D721Med (cell line): ENCODE measurements at regions not wholly inside any gene's neighbourhood (a gene's known extent, or its start where the extent isn't known, plus 50 kb on each side); places are given as distances from the start of the nearest gene placed in this dataset.
"Not testable (repeated sequence)": the region's sequence is repeated elsewhere in the genome, so short reads cannot be mapped to it uniquely, and the experiment has no call there.

Experiments used
- DNase-seq: peaks from one replicate; pipeline ENCODE4 v3.0.0; 2011; ENCODE audit warnings: low spot score; ENCODE audit not compliant: insufficient read length
- FAIRE-seq: peaks from 2 replicates; lab custom pipeline; 2011; peaks lifted over from hg19 to GRCh38; lab: Jason Lieb, UNC
- TF ChIP-seq, protein P1 (sequence below): IDR thresholded peaks from 2 replicates; pipeline ENCODE4 v1.5.1; 2012; ENCODE audit warnings: mild to moderate bottlenecking, control low read depth; ENCODE audit not compliant: insufficient read depth; ENCODE audit errors: missing control alignments

DNA sequence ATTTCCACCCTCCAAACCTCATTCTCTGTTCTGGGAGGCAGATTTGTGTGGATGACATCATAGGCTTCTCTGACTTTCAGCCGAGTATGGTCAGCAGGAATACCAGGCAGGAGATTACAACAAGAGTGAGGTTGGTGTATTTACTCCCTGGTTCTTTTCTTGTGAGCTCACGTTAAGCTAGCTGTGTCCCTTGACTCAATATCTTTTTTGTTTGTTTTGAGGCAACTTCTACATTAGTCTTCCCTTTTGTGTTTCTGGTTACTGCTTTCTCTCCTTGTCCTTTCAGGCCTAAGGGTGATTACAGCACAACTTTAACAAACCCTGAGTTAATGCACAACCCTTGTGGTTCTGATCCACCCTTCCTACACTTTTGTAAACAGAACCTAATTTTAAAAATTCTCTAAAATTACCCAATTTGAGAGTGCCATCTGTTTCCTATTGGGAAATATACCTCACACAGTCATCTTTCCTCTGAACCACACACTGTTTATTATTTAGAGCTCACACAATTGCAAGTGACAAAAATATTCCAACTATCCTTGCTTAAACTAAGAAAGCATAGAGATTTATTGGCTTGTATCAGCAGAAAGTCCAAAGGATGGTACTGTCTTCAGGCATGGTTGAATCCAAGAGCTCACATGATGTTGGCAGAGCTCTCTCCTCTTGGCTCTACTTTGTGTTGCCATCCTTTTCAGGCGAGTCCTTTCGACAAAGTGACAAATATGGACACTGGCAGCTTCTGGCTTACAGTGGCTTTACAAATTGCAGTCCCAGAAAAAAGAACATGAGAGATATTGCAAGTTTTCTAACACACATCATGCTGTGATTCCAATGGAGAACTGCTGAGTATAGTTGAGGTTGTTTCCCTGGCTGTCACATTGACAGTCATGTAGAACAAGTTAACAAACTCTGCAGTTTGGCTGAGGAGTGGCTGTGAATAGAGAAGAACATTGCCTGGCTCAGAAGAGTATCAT is 150.5 kb upstream of the DDIT4L start:
- TF ChIP-seq, protein P1, sequence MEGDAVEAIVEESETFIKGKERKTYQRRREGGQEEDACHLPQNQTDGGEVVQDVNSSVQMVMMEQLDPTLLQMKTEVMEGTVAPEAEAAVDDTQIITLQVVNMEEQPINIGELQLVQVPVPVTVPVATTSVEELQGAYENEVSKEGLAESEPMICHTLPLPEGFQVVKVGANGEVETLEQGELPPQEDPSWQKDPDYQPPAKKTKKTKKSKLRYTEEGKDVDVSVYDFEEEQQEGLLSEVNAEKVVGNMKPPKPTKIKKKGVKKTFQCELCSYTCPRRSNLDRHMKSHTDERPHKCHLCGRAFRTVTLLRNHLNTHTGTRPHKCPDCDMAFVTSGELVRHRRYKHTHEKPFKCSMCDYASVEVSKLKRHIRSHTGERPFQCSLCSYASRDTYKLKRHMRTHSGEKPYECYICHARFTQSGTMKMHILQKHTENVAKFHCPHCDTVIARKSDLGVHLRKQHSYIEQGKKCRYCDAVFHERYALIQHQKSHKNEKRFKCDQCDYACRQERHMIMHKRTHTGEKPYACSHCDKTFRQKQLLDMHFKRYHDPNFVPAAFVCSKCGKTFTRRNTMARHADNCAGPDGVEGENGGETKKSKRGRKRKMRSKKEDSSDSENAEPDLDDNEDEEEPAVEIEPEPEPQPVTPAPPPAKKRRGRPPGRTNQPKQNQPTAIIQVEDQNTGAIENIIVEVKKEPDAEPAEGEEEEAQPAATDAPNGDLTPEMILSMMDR, result no peak
- FAIRE-seq, result no peak
- DNase-seq, result no peak

DNA sequence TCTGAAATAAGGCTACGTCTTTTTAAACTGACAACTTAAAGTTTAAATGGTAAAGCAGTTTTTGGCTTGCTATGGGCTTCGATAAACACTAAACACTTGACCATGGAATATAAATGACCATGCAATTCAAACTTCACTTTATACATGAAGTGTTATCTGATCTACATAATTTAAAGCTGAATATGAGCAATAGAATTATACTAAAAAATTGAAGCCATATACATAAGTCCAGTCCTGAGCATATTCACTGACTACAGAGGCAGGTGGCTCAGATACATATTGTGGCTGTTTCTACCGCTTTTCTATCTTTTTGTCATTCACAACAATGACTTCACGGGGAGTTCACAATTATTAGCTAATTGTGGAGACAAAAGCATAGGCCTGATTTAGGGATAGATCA is 149.6 kb upstream of the DDIT4L start:
- TF ChIP-seq, protein P1, result no peak
- no peak for FAIRE-seq
- DNase-seq, result no peak

DNA sequence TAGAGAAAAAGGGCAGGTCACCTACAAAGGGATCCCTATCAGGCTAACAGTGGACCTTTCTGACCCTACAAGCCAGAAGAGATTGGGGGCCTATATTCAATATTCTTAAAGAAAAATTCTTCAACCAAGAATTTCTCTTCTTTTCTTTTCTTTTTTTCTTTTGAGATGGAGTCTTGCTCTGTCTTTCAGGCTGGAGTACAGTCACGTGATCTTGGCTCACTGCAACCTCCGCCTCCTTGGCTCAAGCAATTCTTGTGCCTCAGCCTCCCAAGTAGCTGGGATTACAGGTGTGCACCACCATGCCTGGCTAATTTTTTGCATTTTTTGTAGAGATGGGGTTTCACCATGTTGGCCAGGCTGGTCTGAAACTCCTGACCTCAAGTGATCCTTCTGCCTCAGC is 143.2 kb upstream of the DDIT4L start:
- FAIRE-seq, DNase-seq: not testable (repeated sequence)

DNA sequence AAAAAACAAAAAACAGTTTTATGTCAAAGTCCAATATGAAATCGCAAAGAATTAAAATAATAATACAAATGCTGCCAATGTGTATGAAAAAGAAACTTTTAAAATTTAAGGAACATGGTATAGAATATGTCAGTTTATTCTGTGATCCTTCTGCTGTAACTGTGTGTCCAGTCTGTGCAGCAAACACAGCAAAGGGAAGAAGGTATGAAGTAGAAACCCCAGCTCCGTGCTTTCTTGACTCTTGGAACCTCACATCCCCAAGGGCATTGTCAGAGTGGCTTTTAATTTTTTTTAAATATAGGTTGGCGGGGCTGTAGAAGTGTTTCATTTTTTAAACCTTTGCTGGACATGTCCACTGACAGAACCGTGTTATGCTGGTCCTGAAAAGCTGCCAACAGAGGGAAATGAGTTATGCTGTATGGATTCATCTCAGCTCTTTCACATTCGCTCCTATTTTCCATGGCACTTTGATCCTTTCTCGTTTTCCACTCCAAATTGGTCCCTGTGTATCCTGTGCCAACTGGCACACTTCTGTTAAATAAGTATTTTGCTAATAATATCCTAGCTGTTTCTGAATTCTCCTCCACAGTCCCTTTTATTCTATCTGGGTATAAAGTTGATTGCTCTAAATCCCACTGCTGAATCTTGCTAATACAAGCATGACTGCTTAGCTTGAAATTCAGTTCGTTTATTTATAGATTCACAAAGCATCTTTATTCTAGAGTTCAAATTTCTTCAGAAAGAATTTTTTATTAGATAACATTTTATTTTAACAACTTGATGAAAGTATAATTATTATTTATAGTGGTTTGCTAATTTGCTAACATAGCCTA is 127.0 kb upstream of the DDIT4L start:
- no peak for DNase-seq
- TF ChIP-seq, protein P1, result no peak
- FAIRE-seq, result no peak

DNA sequence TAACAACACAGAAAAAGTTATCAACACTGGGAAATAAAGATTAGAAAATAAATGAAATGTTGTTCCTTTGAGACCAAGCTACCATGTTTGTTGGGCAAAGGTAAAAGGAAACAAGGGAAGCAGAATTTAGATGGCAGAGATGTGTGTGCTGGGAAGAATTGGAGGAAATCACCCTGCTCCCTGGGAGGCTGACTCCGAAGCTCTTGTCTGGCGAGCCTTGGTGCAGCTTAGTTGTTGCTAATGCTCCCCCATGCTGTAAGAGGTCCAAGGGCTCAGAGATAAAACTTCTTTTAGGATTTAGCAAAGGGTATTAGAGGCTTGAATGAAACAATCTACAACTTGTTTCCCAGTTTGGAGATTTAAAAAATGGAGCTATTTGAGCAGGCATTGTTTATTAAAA is 123.8 kb upstream of the DDIT4L start:
- FAIRE-seq (no peak), DNase-seq (no peak)
- TF ChIP-seq, protein P1, result no peak

DNA sequence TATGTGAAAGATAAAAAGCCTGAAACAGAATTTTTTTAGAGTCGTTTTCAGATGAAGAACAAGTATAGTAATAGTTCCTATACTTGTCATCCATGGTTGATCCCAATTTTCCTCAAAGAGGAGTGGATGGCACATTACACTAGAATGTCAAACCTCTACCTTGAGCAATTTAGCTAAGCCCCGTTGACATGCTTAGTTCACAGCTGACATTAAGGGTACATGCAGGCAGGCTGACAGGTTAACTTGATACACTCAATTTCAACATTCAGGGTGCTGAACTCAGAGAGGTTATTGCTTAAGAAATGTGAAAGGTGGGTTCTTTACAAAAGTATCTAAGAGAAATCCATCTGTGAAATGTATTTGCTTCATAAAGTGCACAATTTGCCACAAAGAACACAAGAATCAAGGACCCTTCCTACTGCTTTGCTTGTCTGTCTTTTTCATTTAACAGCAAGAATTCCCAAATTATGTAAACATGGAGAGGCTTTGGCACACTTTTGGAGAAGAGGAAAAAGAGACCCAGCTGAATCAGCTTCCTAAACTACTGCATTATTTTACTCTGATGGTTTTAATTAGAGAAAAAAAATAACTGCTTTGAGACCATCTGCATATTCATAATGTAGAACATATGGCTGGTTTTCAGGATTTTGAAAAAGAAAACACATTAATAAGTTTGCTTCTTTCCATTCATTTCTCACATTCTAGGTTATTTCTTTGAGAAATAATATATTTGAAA is 122.5 kb upstream of the DDIT4L start:
- no peak for FAIRE-seq
- no peak for DNase-seq
- TF ChIP-seq, protein P1, result no peak

DNA sequence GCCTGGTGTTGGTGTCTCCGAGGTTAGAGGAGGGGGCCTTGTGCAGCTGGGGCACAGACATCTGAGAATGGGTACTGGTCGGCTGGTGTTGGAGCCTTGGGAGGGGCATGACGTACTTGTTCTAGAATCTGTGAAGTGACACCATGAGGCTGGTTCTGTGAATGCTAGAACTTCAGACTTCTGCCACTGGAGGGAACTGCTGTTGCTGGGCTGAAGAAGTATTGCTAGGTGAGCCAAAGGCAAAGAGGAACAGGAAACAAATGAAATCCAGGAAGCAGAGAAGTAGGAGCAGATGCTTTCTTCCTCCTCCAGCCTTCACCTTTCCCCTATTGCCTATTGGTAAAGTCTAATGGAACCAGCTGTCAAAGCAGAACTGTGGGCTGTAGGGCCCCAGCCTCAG is 120.9 kb upstream of the DDIT4L start:
- DNase-seq, result no peak
- FAIRE-seq, result no peak
- TF ChIP-seq, protein P1, result no peak
